ENCODE measurements at regions not wholly inside any gene's neighbourhood (a gene's known extent, or its start where the extent isn't known, plus 50 kb on each side); places are given as distances from the start of the nearest gene placed in this dataset.
"Not testable (repeated sequence)": the region's sequence is repeated elsewhere in the genome, so short reads cannot be mapped to it uniquely, and the experiment has no call there.

- DNase-seq = no peak
These were observed 338.1 kb downstream of the DHRSX start for GRCh38 chrX:2162695-2163094.

GRCh38 chrX:2159861-2160260, 340.9 kb downstream of the DHRSX start:
- no peak for DNase-seq

DNA sequence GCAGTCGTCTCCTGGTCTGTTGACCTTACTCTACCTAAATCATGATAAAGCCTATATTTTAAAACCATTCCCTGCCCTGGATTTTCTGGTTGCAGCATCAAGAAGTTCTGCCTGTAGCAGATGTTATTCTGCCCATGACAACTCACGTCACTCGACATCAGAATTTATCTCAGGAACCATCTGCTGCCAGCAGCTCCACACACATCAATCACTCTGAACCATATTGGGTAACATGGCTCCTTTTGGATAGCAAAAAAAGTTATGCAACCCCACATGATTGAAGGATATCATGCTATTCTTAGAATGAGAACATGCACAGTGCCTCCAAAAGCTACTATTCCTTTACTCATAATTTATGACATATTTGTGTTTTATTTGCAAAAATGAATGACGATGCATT, 341.4 kb downstream of the DHRSX start:
- DNase-seq = peak in 1 of 2 donors; percentile 98

DNA sequence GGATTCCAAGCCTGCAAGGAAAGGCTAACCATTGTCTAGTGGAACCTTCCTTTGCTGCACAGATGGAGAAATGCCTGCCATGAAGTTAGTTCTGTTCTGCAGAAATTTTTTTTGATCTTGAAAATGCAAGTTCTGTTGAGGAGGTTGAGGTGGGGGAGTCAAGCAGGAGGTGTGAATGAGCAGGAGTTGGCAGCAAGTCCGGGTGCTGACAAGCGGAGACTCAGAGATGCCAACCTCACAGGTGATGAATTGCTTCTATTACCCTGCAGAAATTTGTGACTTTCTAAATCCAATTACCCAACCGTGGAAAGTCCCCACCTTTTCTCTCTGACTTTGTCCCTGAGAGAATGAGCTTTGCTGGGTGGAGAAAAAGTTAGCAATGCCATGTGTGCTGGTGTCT, 350.1 kb downstream of the DHRSX start:
- no peak for DNase-seq

- DNase-seq = not testable (repeated sequence)
These were observed 350.8 kb downstream of the DHRSX start for GRCh38 chrX:2150014-2150413.

GRCh38 chrX:2149055-2149454, 351.7 kb downstream of the DHRSX start:
- DNase-seq = not testable (repeated sequence)

DNA sequence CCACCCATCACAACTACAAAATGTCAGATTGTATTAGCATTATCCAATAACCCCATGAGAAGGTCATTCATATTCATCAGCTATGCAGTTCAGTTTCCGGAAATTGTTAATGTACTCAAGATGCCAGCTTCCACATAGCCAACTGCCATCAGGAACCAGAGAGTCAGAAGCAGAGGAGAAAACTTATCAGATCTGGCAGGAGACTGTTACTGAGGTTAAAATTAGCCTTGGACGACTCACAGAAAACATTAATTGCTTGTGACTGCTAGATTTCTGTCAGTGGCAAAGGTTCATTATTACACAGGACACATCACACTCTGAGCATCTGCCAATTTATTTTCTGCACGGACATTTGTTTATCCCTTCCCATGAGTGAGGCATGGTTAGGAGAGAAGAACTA, 352.8 kb downstream of the DHRSX start:
- DNase-seq = peak in 1 of 2 donors; percentile 70

DNA sequence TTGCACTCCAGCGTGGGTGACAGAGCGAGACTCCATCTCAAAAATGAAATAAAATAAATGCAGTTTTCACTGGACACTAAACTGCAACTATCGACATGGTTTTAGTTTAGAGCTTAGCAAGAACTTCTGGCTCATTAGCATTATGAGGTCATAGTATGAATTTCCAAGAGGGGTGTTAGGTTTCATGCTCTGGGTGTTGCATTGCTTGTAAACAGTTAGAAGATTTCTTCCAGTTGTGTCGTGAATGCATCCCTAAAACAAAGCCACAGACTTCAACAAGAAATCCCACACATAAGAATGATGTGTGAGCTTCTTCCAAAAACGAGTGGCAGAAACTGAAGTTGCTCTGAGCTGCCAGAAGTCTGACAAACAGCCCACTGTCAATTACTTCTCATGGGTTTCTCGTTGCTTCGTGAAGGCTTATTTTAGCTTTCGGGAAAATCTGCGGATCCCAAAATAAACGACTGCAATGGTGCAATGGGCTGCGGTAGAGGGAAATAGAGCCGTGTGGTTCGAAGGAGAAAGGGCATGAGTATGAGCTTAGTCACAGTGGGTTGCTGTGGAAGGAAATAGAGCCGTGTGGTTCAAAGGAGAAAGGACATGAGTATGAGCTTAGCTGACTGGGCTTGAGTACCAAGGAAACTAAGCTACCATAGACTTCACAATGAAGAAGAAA, 354.9 kb downstream of the DHRSX start:
- DNase-seq = peak; percentile 1 to 84

- DNase-seq = no peak
These were observed 362.9 kb downstream of the DHRSX start for GRCh38 chrX:2137882-2138281.

- no peak for DNase-seq
These were observed 363.9 kb downstream of the DHRSX start for GRCh38 chrX:2136848-2137247.

GRCh38 chrX:2135421-2135820, 365.4 kb downstream of the DHRSX start:
- DNase-seq = no peak

- no peak for DNase-seq
These were observed 366.0 kb downstream of the DHRSX start for GRCh38 chrX:2134782-2135181.
